NT2/D1 (cell line): ENCODE measurements at regions not wholly inside any gene's neighbourhood (a gene's known extent, or its start where the extent isn't known, plus 50 kb on each side); places are given as distances from the start of the nearest gene placed in this dataset.

Experiments used
- YY1 ChIP-seq: IDR thresholded peaks from 2 replicates; pipeline ENCODE4 v1.6.1; 2011; ENCODE audit not compliant: insufficient read length, insufficient read depth
- ZNF274 ChIP-seq: IDR thresholded peaks from 2 replicates; pipeline ENCODE4 v1.6.1; 2011; ENCODE audit warnings: mild to moderate bottlenecking, low read depth, low read length

DNA sequence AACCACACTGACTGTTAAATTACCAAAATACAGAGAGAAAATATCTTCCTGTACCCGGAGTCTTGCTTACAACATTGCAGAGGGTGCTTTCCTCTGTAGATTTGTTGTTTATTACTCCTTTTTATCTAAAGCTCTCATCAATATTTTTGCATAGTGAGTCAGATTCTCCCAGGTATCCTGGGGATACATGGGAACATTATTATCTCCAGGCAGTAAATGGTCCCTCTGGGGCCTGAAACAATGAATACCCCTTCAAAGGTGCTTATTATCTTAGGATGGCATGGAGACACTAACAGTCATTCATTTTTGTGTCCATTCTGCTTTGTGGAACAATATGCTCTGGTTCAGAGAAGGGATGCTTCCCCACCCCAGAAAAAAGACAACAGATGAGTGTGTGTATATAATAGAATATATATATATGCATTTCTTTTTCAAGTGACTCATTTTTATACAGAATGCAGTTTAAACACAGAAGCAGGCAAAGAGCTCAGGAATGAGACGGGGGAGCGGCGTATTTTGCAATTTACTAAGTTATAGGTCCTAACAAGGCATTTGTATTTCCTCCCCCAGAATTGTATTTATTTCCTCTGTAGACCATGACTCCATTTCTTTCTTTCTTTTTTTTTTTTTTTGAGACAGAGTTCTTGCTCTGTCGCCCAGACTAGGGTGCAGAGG is 424.8 kb upstream of the ZEB2 start:
- no peak for TF ChIP-seq YY1
- no peak for TF ChIP-seq ZNF274
